Suprapubic skin (tissue), 4 donors: ENCODE measurements at regions not wholly inside any gene's neighbourhood (a gene's known extent, or its start where the extent isn't known, plus 50 kb on each side); places are given as distances from the start of the nearest gene placed in this dataset.

Experiments
- DNase-seq, 2 donors: peaks; one replicate each; pipeline ENCODE4 v3.0.0-alpha.2; 2019; ENCODE audit warnings: low spot score in 2 of 2
- H3K27ac ChIP-seq: fragments of 200-600 bp; sonication (generic); one replicate; pipeline ENCODE4 v1.5.1; 2019
- H3K27me3 ChIP-seq: fragments of 200-600 bp; sonication (generic); one replicate; pipeline ENCODE4 v1.5.1; 2019
- H3K36me3 ChIP-seq: fragments of 200-600 bp; sonication (generic); one replicate; pipeline ENCODE4 v1.5.1; 2019
- H3K4me1 ChIP-seq: fragments of 200-600 bp; sonication (generic); one replicate; pipeline ENCODE4 v1.5.1; 2019
- H3K4me3 ChIP-seq: fragments of 200-600 bp; sonication (generic); one replicate; pipeline ENCODE4 v1.5.1; 2019; ENCODE audit warnings: mild to moderate bottlenecking
- H3K9me3 ChIP-seq: fragments of 200-600 bp; sonication (generic); one replicate; pipeline ENCODE4 v1.5.1; 2019
- EP300 ChIP-seq: sonication (generic); formaldehyde crosslinking; IDR thresholded peaks from one replicate; pipeline ENCODE4 v1.6.1; 2017; ENCODE audit warnings: antibody characterized with exemption
- POLR2A ChIP-seq, 2 donors: fragments of 450-650 bp; IDR thresholded peaks; one replicate each; pipeline ENCODE4 v1.6.1; 2017; ENCODE audit warnings: antibody characterized with exemption in 2 of 2, mild to moderate bottlenecking in 2 of 2, moderate library complexity in 2 of 2
- POLR2AphosphoS5 ChIP-seq, 3 donors: sonication (generic); formaldehyde crosslinking; IDR thresholded peaks; one replicate each; pipeline ENCODE4 v1.6.1; 2017; ENCODE audit warnings: antibody characterized with exemption in 3 of 3
- WGBS: methylation state at CpG from one replicate; pipeline ENCODE4 v1.1.5; 2018; 5-methylcytosine and 5-hydroxymethylcytosine counted together
- TF ChIP-seq, protein P1 (sequence below), 2 donors: fragments of 200-600 bp in 1 of 2; fragments of 450-650 bp in 1 of 2; sonication (generic) in 1 of 2; IDR thresholded peaks; one replicate each; pipeline ENCODE4 v1.5.1; 2016 to 2019; ENCODE audit warnings: antibody characterized with exemption in 2 of 2, mild to moderate bottlenecking in 1 of 2, moderate library complexity in 1 of 2

GRCh38 chr20:37643400-37643799, 50.4 kb upstream of the CTNNBL1 start:
- Histone ChIP-seq H3K4me1 (no peaks in the 10 kb centered on the region), H3K9me3 (no peaks in the 10 kb centered on the region), H3K4me3 (no peak overlapping the region), H3K27me3 (peaks cover 52% of the 10 kb centered on the region), H3K36me3 (no peaks in the 10 kb centered on the region), H3K27ac (no peak overlapping the region)
- DNase-seq, result no peak
- 62% methylated on average over 3 of the region's 3 CpGs for WGBS
- TF ChIP-seq POLR2A (IDR thresholded peaks at IDR 0.05) (no peak), EP300 (no peak), POLR2AphosphoS5 (IDR thresholded peaks at IDR 0.05) (no peak)
- TF ChIP-seq, protein P1, sequence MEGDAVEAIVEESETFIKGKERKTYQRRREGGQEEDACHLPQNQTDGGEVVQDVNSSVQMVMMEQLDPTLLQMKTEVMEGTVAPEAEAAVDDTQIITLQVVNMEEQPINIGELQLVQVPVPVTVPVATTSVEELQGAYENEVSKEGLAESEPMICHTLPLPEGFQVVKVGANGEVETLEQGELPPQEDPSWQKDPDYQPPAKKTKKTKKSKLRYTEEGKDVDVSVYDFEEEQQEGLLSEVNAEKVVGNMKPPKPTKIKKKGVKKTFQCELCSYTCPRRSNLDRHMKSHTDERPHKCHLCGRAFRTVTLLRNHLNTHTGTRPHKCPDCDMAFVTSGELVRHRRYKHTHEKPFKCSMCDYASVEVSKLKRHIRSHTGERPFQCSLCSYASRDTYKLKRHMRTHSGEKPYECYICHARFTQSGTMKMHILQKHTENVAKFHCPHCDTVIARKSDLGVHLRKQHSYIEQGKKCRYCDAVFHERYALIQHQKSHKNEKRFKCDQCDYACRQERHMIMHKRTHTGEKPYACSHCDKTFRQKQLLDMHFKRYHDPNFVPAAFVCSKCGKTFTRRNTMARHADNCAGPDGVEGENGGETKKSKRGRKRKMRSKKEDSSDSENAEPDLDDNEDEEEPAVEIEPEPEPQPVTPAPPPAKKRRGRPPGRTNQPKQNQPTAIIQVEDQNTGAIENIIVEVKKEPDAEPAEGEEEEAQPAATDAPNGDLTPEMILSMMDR (IDR thresholded peaks at IDR 0.05), result no peak

- H3K36me3 ChIP-seq, result no peaks in the 10 kb centered on the region
- no peak overlapping the region for H3K4me3 ChIP-seq
- TF ChIP-seq POLR2AphosphoS5 (IDR thresholded peaks at IDR 0.05), result no peak
- no peak for TF ChIP-seq POLR2A (IDR thresholded peaks at IDR 0.05)
- no peak for TF ChIP-seq EP300
- TF ChIP-seq, protein P1 (IDR thresholded peaks at IDR 0.05), result no peak
- DNase-seq, result no peak
- no peaks in the 10 kb centered on the region for H3K9me3 ChIP-seq
- WGBS, result 70% methylated on average over 1 of the region's 1 CpG
- H3K27me3 ChIP-seq, result peaks cover 55% of the 10 kb centered on the region
- H3K4me1 ChIP-seq, result no peaks in the 10 kb centered on the region
- H3K27ac ChIP-seq, result no peak overlapping the region
These were observed 51.6 kb upstream of the CTNNBL1 start for GRCh38 chr20:37642246-37642645.

DNA sequence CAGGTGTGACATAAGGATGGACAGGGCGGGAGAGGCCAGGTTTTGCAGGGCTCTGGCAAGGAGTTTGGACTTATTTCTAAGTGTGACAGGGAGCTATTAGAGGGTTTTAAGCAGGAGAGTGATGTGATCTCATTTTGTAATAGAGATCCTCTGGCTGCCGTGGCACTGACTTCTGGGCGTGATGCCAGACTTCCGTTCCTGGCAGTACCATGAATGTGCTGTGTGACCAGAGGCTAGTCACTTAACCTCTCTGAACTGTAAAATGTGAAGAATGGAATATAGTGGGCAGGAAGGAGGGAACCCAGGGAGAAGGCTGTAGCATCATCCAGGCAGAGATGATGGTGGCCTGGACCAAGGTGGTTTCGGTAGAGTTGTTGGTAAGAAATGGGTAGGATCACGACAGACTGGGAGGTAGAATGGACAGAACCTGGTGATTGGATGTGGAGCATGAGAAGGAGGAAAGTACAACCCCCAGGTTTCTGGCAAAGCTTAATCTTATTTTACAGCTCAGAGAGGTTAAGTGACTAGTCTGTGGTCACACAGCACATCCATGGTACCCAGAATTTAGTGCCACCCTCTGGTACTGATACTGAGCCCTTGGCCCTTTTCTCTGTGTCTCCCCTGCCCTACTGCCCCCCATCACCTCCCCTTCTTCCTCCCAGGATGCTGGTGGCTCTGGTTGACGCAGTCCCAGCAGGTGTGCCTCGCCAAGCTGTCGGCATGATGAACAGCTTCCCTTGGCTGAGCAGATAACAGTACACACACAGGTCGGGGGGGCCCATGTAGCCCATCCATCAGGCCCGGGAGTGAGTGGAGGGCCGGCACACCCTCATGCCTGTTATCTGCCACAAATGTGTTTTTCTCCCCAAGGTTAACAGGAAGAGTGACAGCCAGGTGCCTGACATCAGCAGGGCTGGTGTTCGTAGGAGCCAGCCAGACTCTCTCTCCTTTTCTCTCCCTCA, 52.9 kb upstream of the CTNNBL1 start:
- H3K27me3 ChIP-seq, result peaks cover 64% of the 10 kb centered on the region
- 37% methylated on average over 13 of the region's 13 CpGs for WGBS
- TF ChIP-seq, protein P1 (IDR thresholded peaks at IDR 0.05), result no peak
- TF ChIP-seq EP300 (no peak), POLR2AphosphoS5 (IDR thresholded peaks at IDR 0.05) (no peak), POLR2A (IDR thresholded peaks at IDR 0.05) (no peak)
- no peaks in the 10 kb centered on the region for H3K9me3 ChIP-seq
- H3K36me3 ChIP-seq, result no peaks in the 10 kb centered on the region
- H3K4me1 ChIP-seq, result no peaks in the 10 kb centered on the region
- no peak overlapping the region for H3K27ac ChIP-seq
- no peak for DNase-seq
- H3K4me3 ChIP-seq, result no peak overlapping the region

DNA sequence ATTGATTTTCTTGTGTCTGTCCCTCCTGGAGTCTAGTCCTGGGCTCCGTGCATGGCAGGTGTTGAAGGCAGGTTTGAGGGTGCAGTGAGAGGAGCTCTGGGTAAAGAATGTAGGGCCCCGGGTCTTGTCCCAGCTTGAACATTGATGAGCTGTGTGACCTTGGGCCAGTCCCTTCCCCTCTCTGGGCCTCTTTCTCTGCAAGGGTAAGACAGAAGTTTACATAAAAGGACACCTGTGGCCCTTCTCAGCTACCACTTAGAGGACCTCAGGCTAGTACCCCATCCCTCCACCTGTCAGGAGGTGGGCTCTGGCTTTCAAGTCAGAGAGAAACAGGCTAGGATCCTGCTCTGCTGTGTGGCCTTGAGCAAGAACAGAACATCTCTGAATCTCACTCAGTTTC, 55.3 kb upstream of the CTNNBL1 start:
- TF ChIP-seq POLR2A (IDR thresholded peaks at IDR 0.05), result no peak
- no peak for TF ChIP-seq POLR2AphosphoS5 (IDR thresholded peaks at IDR 0.05)
- no peak for TF ChIP-seq EP300
- TF ChIP-seq, protein P1 (IDR thresholded peaks at IDR 0.05), result no peak
- H3K27me3 ChIP-seq, result peaks cover 61% of the 10 kb centered on the region
- 90% methylated on average over 2 of the region's 2 CpGs for WGBS
- no peak overlapping the region for H3K27ac ChIP-seq
- no peak overlapping the region for H3K4me3 ChIP-seq
- no peak for DNase-seq
- H3K9me3 ChIP-seq, result no peaks in the 10 kb centered on the region
- H3K4me1 ChIP-seq, result no peaks in the 10 kb centered on the region
- H3K36me3 ChIP-seq, result no peaks in the 10 kb centered on the region

- Histone ChIP-seq H3K27me3 (peaks cover 57% of the 10 kb centered on the region), H3K4me1 (no peaks in the 10 kb centered on the region), H3K9me3 (no peaks in the 10 kb centered on the region), H3K4me3 (no peak overlapping the region), H3K36me3 (no peaks in the 10 kb centered on the region), H3K27ac (no peak overlapping the region)
- no peak for DNase-seq
- TF ChIP-seq EP300 (no peak), POLR2A (IDR thresholded peaks at IDR 0.05) (no peak), POLR2AphosphoS5 (IDR thresholded peaks at IDR 0.05) (no peak)
- TF ChIP-seq, protein P1 (IDR thresholded peaks at IDR 0.05), result no peak
- WGBS, result 84% methylated on average over 10 of the region's 12 CpGs
These were observed 56.9 kb upstream of the CTNNBL1 start for GRCh38 chr20:37636977-37637376.
